ENCODE measurements at regions not wholly inside any gene's neighbourhood (a gene's known extent, or its start where the extent isn't known, plus 50 kb on each side); places are given as distances from the start of the nearest gene placed in this dataset.
"Not testable (repeated sequence)": the region's sequence is repeated elsewhere in the genome, so short reads cannot be mapped to it uniquely, and the experiment has no call there.

GRCh38 chr4:9599266-9599665 lies 155.1 kb downstream of the DEFB131A start:
- Mint-ChIP-seq H3K4me1 (ENCODE audit: low read depth, unreplicated experiment) (no peaks in the 10 kb centered on the region), H3K4me3 (ENCODE audit: unreplicated experiment) (no peak overlapping the region), H3K36me3 (ENCODE audit: unreplicated experiment) (peaks cover 5% of the 10 kb centered on the region), H3K27ac (ENCODE audit: unreplicated experiment) (no peak overlapping the region), H3K27me3 (ENCODE audit: unreplicated experiment) (no peaks in the 10 kb centered on the region), H3K9me3 (ENCODE audit: unreplicated experiment) (peaks cover 2% of the 10 kb centered on the region)
- no peak for DNase-seq
- TF ChIP-seq CTCF (IDR thresholded peaks at IDR 0.05; ENCODE audit: partially characterized antibody, unreplicated experiment), result no peak

GRCh38 chr4:9600246-9600645 lies 156.0 kb downstream of the DEFB131A start:
- no peak for TF ChIP-seq CTCF (IDR thresholded peaks at IDR 0.05; ENCODE audit: partially characterized antibody, unreplicated experiment)
- H3K4me3 Mint-ChIP-seq (ENCODE audit: unreplicated experiment), result no peak overlapping the region
- H3K27me3 Mint-ChIP-seq (ENCODE audit: unreplicated experiment), result peaks cover 2% of the 10 kb centered on the region
- H3K27ac Mint-ChIP-seq (ENCODE audit: unreplicated experiment), result no peak overlapping the region
- peaks cover 2% of the 10 kb centered on the region for H3K9me3 Mint-ChIP-seq (ENCODE audit: unreplicated experiment)
- DNase-seq, result no peak
- no peaks in the 10 kb centered on the region for H3K4me1 Mint-ChIP-seq (ENCODE audit: low read depth, unreplicated experiment)
- peaks cover 4% of the 10 kb centered on the region for H3K36me3 Mint-ChIP-seq (ENCODE audit: unreplicated experiment)

- Mint-ChIP-seq H3K9me3 (ENCODE audit: unreplicated experiment) (no peaks in the 10 kb centered on the region), H3K36me3 (ENCODE audit: unreplicated experiment) (no peaks in the 10 kb centered on the region), H3K4me1 (ENCODE audit: low read depth, unreplicated experiment) (no peaks in the 10 kb centered on the region), H3K27me3 (ENCODE audit: unreplicated experiment) (peaks cover 2% of the 10 kb centered on the region), H3K4me3 (ENCODE audit: unreplicated experiment) (no peak overlapping the region), H3K27ac (ENCODE audit: unreplicated experiment) (no peak overlapping the region)
- DNase-seq, result no peak
- no peak for TF ChIP-seq CTCF (IDR thresholded peaks at IDR 0.05; ENCODE audit: partially characterized antibody, unreplicated experiment)
Measured at GRCh38 chr4:9602389-9602914, 158.2 kb downstream of the DEFB131A start.

- DNase-seq; H3K9me3 Mint-ChIP-seq (ENCODE audit: unreplicated experiment); H3K4me1 Mint-ChIP-seq (ENCODE audit: low read depth, unreplicated experiment); H3K27ac Mint-ChIP-seq (ENCODE audit: unreplicated experiment); H3K36me3 Mint-ChIP-seq (ENCODE audit: unreplicated experiment); H3K27me3 Mint-ChIP-seq (ENCODE audit: unreplicated experiment); H3K4me3 Mint-ChIP-seq (ENCODE audit: unreplicated experiment): not testable (repeated sequence)
Measured at GRCh38 chr4:9604031-9604892, 160.0 kb downstream of the DEFB131A start.

GRCh38 chr4:9604893-9605190 lies 160.6 kb downstream of the DEFB131A start:
- not testable (repeated sequence) for H3K9me3 Mint-ChIP-seq (ENCODE audit: unreplicated experiment); H3K27me3 Mint-ChIP-seq (ENCODE audit: unreplicated experiment); DNase-seq; H3K4me1 Mint-ChIP-seq (ENCODE audit: low read depth, unreplicated experiment); H3K4me3 Mint-ChIP-seq (ENCODE audit: unreplicated experiment); H3K27ac Mint-ChIP-seq (ENCODE audit: unreplicated experiment); H3K36me3 Mint-ChIP-seq (ENCODE audit: unreplicated experiment)

- Mint-ChIP-seq H3K4me3 (ENCODE audit: unreplicated experiment) (no peak overlapping the region), H3K4me1 (ENCODE audit: low read depth, unreplicated experiment) (no peaks in the 10 kb centered on the region), H3K27me3 (ENCODE audit: unreplicated experiment) (peaks cover 3% of the 10 kb centered on the region), H3K9me3 (ENCODE audit: unreplicated experiment) (peaks cover 2% of the 10 kb centered on the region), H3K27ac (ENCODE audit: unreplicated experiment) (no peak overlapping the region), H3K36me3 (ENCODE audit: unreplicated experiment) (peaks cover 5% of the 10 kb centered on the region)
- DNase-seq, result no peak
- TF ChIP-seq CTCF (IDR thresholded peaks at IDR 0.05; ENCODE audit: partially characterized antibody, unreplicated experiment), result no peak
Measured at GRCh38 chr4:9608300-9608699, 164.1 kb downstream of the DEFB131A start.

GRCh38 chr4:9610321-9610720 lies 166.1 kb downstream of the DEFB131A start:
- H3K4me3 Mint-ChIP-seq (ENCODE audit: unreplicated experiment); H3K36me3 Mint-ChIP-seq (ENCODE audit: unreplicated experiment); H3K9me3 Mint-ChIP-seq (ENCODE audit: unreplicated experiment): not testable (repeated sequence)

More at GRCh38 chr4:9610321-9610720, 166.1 kb downstream of the DEFB131A start:
- H3K27ac Mint-ChIP-seq (ENCODE audit: unreplicated experiment); DNase-seq; H3K4me1 Mint-ChIP-seq (ENCODE audit: low read depth, unreplicated experiment); H3K27me3 Mint-ChIP-seq (ENCODE audit: unreplicated experiment): not testable (repeated sequence)
